ENCODE measurements at regions not wholly inside any gene's neighbourhood (a gene's known extent, or its start where the extent isn't known, plus 50 kb on each side); places are given as distances from the start of the nearest gene placed in this dataset.
A peak's percentile ranks its signal among the peaks of the same experiment; 100 is the strongest.
"Not testable (repeated sequence)": the region's sequence is repeated elsewhere in the genome, so short reads cannot be mapped to it uniquely, and the experiment has no call there.

- no peak for DNase-seq (ENCODE audit: low read depth in 2 of 2)
Observed at GRCh38 chr9:129457325-129457779, 163.5 kb downstream of the C9orf50 start.

GRCh38 chr9:129456549-129457324 is 164.2 kb downstream of the C9orf50 start:
- DNase-seq (ENCODE audit: low read depth in 2 of 2): no peak

- DNase-seq (ENCODE audit: low read depth in 2 of 2): no peak
Observed at GRCh38 chr9:129455151-129455995, 165.5 kb downstream of the C9orf50 start.

- no peak for DNase-seq (ENCODE audit: low read depth in 2 of 2)
Observed at GRCh38 chr9:129454467-129455067, 166.3 kb downstream of the C9orf50 start.

GRCh38 chr9:129453734-129454133 is 167.2 kb downstream of the C9orf50 start:
- DNase-seq (ENCODE audit: low read depth in 2 of 2): no peak

GRCh38 chr9:129451669-129452068 is 169.2 kb downstream of the C9orf50 start:
- no peak for DNase-seq (ENCODE audit: low read depth in 2 of 2)

- peak; percentile 54 to 56 for DNase-seq (ENCODE audit: low read depth in 2 of 2)
Observed at GRCh38 chr9:129451089-129451656, 169.7 kb downstream of the C9orf50 start.

GRCh38 chr9:129449066-129449465 is 171.8 kb downstream of the C9orf50 start:
- no peak for DNase-seq (ENCODE audit: low read depth in 2 of 2)

- no peak for DNase-seq (ENCODE audit: low read depth in 2 of 2)
Observed at GRCh38 chr9:129446828-129447550, 173.9 kb downstream of the C9orf50 start.

GRCh38 chr9:129445794-129446306 is 175.1 kb downstream of the C9orf50 start:
- no peak for DNase-seq (ENCODE audit: low read depth in 2 of 2)

GRCh38 chr9:129443515-129444164 is 177.3 kb downstream of the C9orf50 start:
- DNase-seq (ENCODE audit: low read depth in 2 of 2): not testable (repeated sequence)

GRCh38 chr9:129442803-129443511 is 177.9 kb downstream of the C9orf50 start:
- DNase-seq (ENCODE audit: low read depth in 2 of 2): no peak

- DNase-seq (ENCODE audit: low read depth in 2 of 2): no peak
Observed at GRCh38 chr9:129441852-129442251, 179.0 kb downstream of the C9orf50 start.

- no peak for DNase-seq (ENCODE audit: low read depth in 2 of 2)
Observed at GRCh38 chr9:129440435-129441186, 180.3 kb downstream of the C9orf50 start.

GRCh38 chr9:129439242-129439641 is 181.7 kb downstream of the C9orf50 start:
- DNase-seq (ENCODE audit: low read depth in 2 of 2): no peak

GRCh38 chr9:129437626-129438323 is 183.1 kb downstream of the C9orf50 start:
- DNase-seq (ENCODE audit: low read depth in 2 of 2): peak in 1 of 2 donors; percentile 13

- peak; percentile 49 to 77 for DNase-seq (ENCODE audit: low read depth in 2 of 2)
Observed at GRCh38 chr9:129436751-129437625, 183.9 kb downstream of the C9orf50 start.

All from lung microvascular endothelial cell (primary cell).